Adrenal gland (tissue), 5 donors: ENCODE measurements at regions not wholly inside any gene's neighbourhood (a gene's known extent, or its start where the extent isn't known, plus 50 kb on each side); places are given as distances from the start of the nearest gene placed in this dataset.

Experiments used
- CTCF ChIP-seq, 6 experiments: fragments of 450-650 bp in 4 of 6; fragments of 200-600 bp in 2 of 6; sonication (generic) in 1 of 6; IDR thresholded peaks; 1 replicate in 5 of 6; 2 replicates in 1 of 6; pipeline versions ENCODE4 v1.5.1 to v1.8.0; 2016 to 2021; ENCODE audit warnings: antibody characterized with exemption in 6 of 6, mild to moderate bottlenecking in 2 of 6, moderate library complexity in 1 of 6
- POLR2A ChIP-seq, 2 donors: fragments of 450-650 bp; IDR thresholded peaks; one replicate each; pipeline ENCODE4 v1.6.1; 2017; ENCODE audit warnings: antibody characterized with exemption in 2 of 2, mild to moderate bottlenecking in 2 of 2, moderate library complexity in 1 of 2
- donor health status: DM: no; HTN: no; CAD: no.

- no peak for TF ChIP-seq CTCF (IDR thresholded peaks at IDR 0.05)
- TF ChIP-seq POLR2A (IDR thresholded peaks at IDR 0.05): no peak
These were observed 1094.3 kb downstream of the VRK1 start for GRCh38 chr14:97891515-97891914.
